Upper lobe of left lung (tissue), 6 donors: ENCODE measurements at regions not wholly inside any gene's neighbourhood (a gene's known extent, or its start where the extent isn't known, plus 50 kb on each side); places are given as distances from the start of the nearest gene placed in this dataset.

Source experiments
- ATAC-seq, 2 donors: fragments of 200-7000 bp; cut with Tn5 transposase; one replicate each; pipeline ENCODE4 v1.9.1; 2022; ENCODE audit warnings: mild to moderate bottlenecking in 2 of 2, moderate library complexity in 2 of 2; ENCODE audit not compliant: low FRiP score in 2 of 2
- DNase-seq, 2 donors: peaks; one replicate each; pipeline ENCODE4 v3.0.0-alpha.2; 2019 to 2020
- H3K27ac ChIP-seq, 4 donors: fragments of 200-600 bp; sonication (generic); one replicate each; pipeline ENCODE4 v1.5.1; 2016 to 2019
- H3K27me3 ChIP-seq, 4 donors: fragments of 200-600 bp; sonication (generic); one replicate each; pipeline ENCODE4 v1.5.1; 2017 to 2019
- H3K36me3 ChIP-seq, 4 donors: fragments of 200-600 bp; sonication (generic); one replicate each; pipeline ENCODE4 v1.5.1; 2016 to 2019
- H3K4me1 ChIP-seq, 4 donors: fragments of 200-600 bp; sonication (generic); one replicate each; pipeline ENCODE4 v1.5.1; 2018 to 2019
- H3K4me3 ChIP-seq, 4 donors: fragments of 200-600 bp; sonication (generic); one replicate each; pipeline ENCODE4 v1.5.1; 2017 to 2019; ENCODE audit warnings: mild to moderate bottlenecking in 2 of 4, moderate library complexity in 1 of 4
- H3K9me3 ChIP-seq, 4 donors: fragments of 200-600 bp; sonication (generic); one replicate each; pipeline ENCODE4 v1.5.1; 2018 to 2019
- CTCF ChIP-seq, 6 experiments: fragments of 450-650 bp in 4 of 6; fragments of 200-600 bp in 2 of 6; sonication (generic) in 2 of 6; IDR thresholded peaks; one replicate each; pipeline ENCODE4 v1.5.1; 2016 to 2019; ENCODE audit warnings: antibody characterized with exemption in 6 of 6
- EP300 ChIP-seq, 4 donors: sonication (generic); formaldehyde crosslinking; IDR thresholded peaks; one replicate each; pipeline ENCODE4 v1.5.1; 2017; ENCODE audit warnings: antibody characterized with exemption in 4 of 4, control low read depth in 2 of 4
- POLR2A ChIP-seq, 4 donors: fragments of 450-650 bp; IDR thresholded peaks; one replicate each; pipeline ENCODE4 v1.5.1; 2016 to 2017; ENCODE audit warnings: antibody characterized with exemption in 4 of 4, mild to moderate bottlenecking in 2 of 4
- POLR2AphosphoS5 ChIP-seq, 2 donors: sonication (generic); formaldehyde crosslinking; IDR thresholded peaks; one replicate each; pipeline ENCODE4 v1.5.1; 2017; ENCODE audit warnings: antibody characterized with exemption in 2 of 2
- whole genome bisulfite sequencing, 2 donors: methylation state at CpG; one replicate each; pipeline ENCODE4 v1.1.5; 2017 to 2018; 5-methylcytosine and 5-hydroxymethylcytosine counted together
- donor health status: DM: no; HTN: no; CAD: no; lungs with moderate emphysema.
- donor health status: DM: no; HTN: yes; CAD: no; lungs with severe emphysema.

GRCh38 chr10:31604646-31605170 is 285.7 kb downstream of the ZEB1 start:
- H3K27me3 ChIP-seq = no peaks in the 10 kb centered on the region
- DNase-seq = no peak
- no peaks in the 10 kb centered on the region for H3K9me3 ChIP-seq
- TF ChIP-seq POLR2AphosphoS5 (IDR thresholded peaks at IDR 0.05) = no peak
- ATAC-seq = no peak
- 97% methylated on average over 4 of the region's 4 CpGs for WGBS, 2 donors
- no peak overlapping the region for H3K4me3 ChIP-seq
- H3K36me3 ChIP-seq = no peaks in the 10 kb centered on the region
- H3K27ac ChIP-seq = peak overlapping the region in 3 of 4 donors; percentile 81 to 89 (median 86)
- peaks cover 3 to 25% (median 6%) of the 10 kb centered on the region in 4 donors for H3K4me1 ChIP-seq

GRCh38 chr10:31604096-31604495 is 285.1 kb downstream of the ZEB1 start:
- peaks cover 3 to 25% (median 6%) of the 10 kb centered on the region in 4 donors for H3K4me1 ChIP-seq
- DNase-seq (no peak), ATAC-seq (peak in 1 of 2 donors; percentile 9)
- no peaks in the 10 kb centered on the region for H3K36me3 ChIP-seq
- no peaks in the 10 kb centered on the region for H3K9me3 ChIP-seq
- H3K4me3 ChIP-seq = peak overlapping the region in 3 of 4 donors; percentile 67 to 74 (median 71)
- WGBS, 2 donors = 81 to 86% methylated on average over 12 of the region's 12 CpGs
- H3K27me3 ChIP-seq = no peaks in the 10 kb centered on the region
- no peak for TF ChIP-seq POLR2A (IDR thresholded peaks at IDR 0.05)
- peak overlapping the region; percentile 73 to 89 (median 84) for H3K27ac ChIP-seq

- ATAC-seq = peak; percentile 96 to 97
- WGBS, 2 donors = 6 to 16% methylated on average over 25 to 68 of the region's 68 CpGs
Measured at GRCh38 chr10:31603235-31604087, 284.4 kb downstream of the ZEB1 start.

GRCh38 chr10:31602541-31603234 is 283.7 kb downstream of the ZEB1 start:
- no peaks in the 10 kb centered on the region for H3K27me3 ChIP-seq
- H3K9me3 ChIP-seq = no peaks in the 10 kb centered on the region
- TF ChIP-seq CTCF (IDR thresholded peaks at IDR 0.05) (no peak), POLR2AphosphoS5 (IDR thresholded peaks at IDR 0.05) (peak in 1 of 2 donors; percentile 59)
- ATAC-seq = peak; percentile 51 to 74
- H3K4me3 ChIP-seq = peak overlapping the region; percentile 4 to 74 (median 69)
- peak; percentile 46 to 62 for DNase-seq
- no peaks in the 10 kb centered on the region for H3K36me3 ChIP-seq
- peaks cover 3 to 25% (median 6%) of the 10 kb centered on the region in 4 donors for H3K4me1 ChIP-seq
- H3K27ac ChIP-seq = peak overlapping the region; percentile 73 to 89 (median 84)
- WGBS, 2 donors = 28 to 37% methylated on average over 17 to 22 of the region's 22 CpGs

More at GRCh38 chr10:31603235-31604087, 284.4 kb downstream of the ZEB1 start:
- Histone ChIP-seq H3K27me3 (no peaks in the 10 kb centered on the region), H3K4me3 (peak overlapping the region; percentile 4 to 74 (median 69)), H3K9me3 (no peaks in the 10 kb centered on the region), H3K27ac (peak overlapping the region; percentile 73 to 89 (median 84)), H3K36me3 (no peaks in the 10 kb centered on the region), H3K4me1 (peaks cover 3 to 25% (median 6%) of the 10 kb centered on the region in 4 donors)
- peak; percentile 98 for DNase-seq
- TF ChIP-seq POLR2A (IDR thresholded peaks at IDR 0.05) = peak in 2 of 4 donors; percentile 59 to 75
- TF ChIP-seq EP300 (IDR thresholded peaks at IDR 0.05) = peak in 1 of 4 donors; percentile 18
- TF ChIP-seq POLR2AphosphoS5 (IDR thresholded peaks at IDR 0.05) = peak; percentile 51 to 80
- peak in 3 of 6 experiments; percentile 31 to 45 (median 34) for TF ChIP-seq CTCF (IDR thresholded peaks at IDR 0.05)

- 92 to 95% methylated on average over 3 of the region's 3 CpGs for WGBS, 2 donors
- Histone ChIP-seq H3K27me3 (no peaks in the 10 kb centered on the region), H3K27ac (no peak overlapping the region), H3K9me3 (no peaks in the 10 kb centered on the region), H3K36me3 (no peaks in the 10 kb centered on the region), H3K4me1 (peaks cover 3 to 19% (median 6%) of the 10 kb centered on the region in 4 donors), H3K4me3 (no peak overlapping the region)
- ATAC-seq = no peak
- no peak for TF ChIP-seq POLR2AphosphoS5 (IDR thresholded peaks at IDR 0.05)
- no peak for TF ChIP-seq POLR2A (IDR thresholded peaks at IDR 0.05)
- no peak for TF ChIP-seq EP300 (IDR thresholded peaks at IDR 0.05)
- TF ChIP-seq CTCF (IDR thresholded peaks at IDR 0.05) = no peak
- DNase-seq = no peak
Measured at GRCh38 chr10:31601136-31601535, 282.1 kb downstream of the ZEB1 start.
